Fibroblast of villous mesenchyme (primary cell): ENCODE measurements at regions not wholly inside any gene's neighbourhood (a gene's known extent, or its start where the extent isn't known, plus 50 kb on each side); places are given as distances from the start of the nearest gene placed in this dataset.

ENCODE experiments used
- DNase-seq: peaks from one replicate; pipeline ENCODE4 v3.0.0-alpha.2; 2010; ENCODE audit warnings: low read depth
- H3K4me3 ChIP-seq: 2 replicates; pipeline ENCODE4 v1.5.1; 2011; ENCODE audit warnings: low read depth, mild to moderate bottlenecking, low read length
- TF ChIP-seq, protein P1 (sequence below): IDR thresholded peaks from 2 replicates; pipeline ENCODE4 v1.5.1; 2012; ENCODE audit warnings: low read depth, mild to moderate bottlenecking, low read length; ENCODE audit not compliant: insufficient read depth

DNA sequence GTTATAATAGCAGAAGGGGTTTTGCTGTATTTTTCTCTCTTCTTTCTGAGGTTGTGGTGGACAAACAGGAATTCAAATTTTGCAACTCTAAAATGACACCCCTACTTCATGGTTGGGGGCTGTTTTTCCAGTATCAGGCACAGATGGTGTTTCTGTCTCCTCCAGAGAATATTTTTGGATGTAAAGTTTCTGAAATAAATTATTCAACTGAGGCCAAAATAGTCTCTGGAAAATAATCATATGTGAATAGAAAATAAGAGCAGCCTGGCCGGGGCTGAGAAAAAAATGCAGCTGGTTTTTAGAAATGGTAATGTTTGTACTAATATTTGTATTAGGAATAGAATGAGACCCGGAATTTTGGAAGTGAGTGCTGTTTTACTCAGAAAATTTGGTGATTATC, 121.3 kb upstream of the ADAMTS9 start:
- TF ChIP-seq, protein P1, sequence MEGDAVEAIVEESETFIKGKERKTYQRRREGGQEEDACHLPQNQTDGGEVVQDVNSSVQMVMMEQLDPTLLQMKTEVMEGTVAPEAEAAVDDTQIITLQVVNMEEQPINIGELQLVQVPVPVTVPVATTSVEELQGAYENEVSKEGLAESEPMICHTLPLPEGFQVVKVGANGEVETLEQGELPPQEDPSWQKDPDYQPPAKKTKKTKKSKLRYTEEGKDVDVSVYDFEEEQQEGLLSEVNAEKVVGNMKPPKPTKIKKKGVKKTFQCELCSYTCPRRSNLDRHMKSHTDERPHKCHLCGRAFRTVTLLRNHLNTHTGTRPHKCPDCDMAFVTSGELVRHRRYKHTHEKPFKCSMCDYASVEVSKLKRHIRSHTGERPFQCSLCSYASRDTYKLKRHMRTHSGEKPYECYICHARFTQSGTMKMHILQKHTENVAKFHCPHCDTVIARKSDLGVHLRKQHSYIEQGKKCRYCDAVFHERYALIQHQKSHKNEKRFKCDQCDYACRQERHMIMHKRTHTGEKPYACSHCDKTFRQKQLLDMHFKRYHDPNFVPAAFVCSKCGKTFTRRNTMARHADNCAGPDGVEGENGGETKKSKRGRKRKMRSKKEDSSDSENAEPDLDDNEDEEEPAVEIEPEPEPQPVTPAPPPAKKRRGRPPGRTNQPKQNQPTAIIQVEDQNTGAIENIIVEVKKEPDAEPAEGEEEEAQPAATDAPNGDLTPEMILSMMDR = no peak
- H3K4me3 ChIP-seq = no peak overlapping the region
- no peak for DNase-seq

DNA sequence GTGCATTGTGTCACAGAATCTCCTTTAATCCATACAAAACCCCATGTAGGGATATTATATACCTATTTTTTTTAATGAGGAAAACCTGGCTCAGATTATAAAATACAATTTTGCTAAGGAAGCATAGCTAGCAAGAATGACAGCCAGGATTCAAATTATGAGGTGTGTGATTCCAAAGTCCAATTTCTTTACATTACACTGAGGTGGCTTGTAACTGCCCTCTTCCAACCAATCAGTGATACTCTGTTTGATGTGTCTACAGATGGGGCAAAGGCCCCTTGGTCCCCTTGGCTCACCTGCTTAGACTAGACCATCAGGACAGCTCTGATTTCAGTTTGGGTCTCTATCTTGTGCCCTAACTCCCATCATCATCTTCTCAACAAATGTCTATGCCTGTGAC, 120.3 kb upstream of the ADAMTS9 start:
- no peak overlapping the region for H3K4me3 ChIP-seq
- TF ChIP-seq, protein P1 = no peak
- no peak for DNase-seq

DNA sequence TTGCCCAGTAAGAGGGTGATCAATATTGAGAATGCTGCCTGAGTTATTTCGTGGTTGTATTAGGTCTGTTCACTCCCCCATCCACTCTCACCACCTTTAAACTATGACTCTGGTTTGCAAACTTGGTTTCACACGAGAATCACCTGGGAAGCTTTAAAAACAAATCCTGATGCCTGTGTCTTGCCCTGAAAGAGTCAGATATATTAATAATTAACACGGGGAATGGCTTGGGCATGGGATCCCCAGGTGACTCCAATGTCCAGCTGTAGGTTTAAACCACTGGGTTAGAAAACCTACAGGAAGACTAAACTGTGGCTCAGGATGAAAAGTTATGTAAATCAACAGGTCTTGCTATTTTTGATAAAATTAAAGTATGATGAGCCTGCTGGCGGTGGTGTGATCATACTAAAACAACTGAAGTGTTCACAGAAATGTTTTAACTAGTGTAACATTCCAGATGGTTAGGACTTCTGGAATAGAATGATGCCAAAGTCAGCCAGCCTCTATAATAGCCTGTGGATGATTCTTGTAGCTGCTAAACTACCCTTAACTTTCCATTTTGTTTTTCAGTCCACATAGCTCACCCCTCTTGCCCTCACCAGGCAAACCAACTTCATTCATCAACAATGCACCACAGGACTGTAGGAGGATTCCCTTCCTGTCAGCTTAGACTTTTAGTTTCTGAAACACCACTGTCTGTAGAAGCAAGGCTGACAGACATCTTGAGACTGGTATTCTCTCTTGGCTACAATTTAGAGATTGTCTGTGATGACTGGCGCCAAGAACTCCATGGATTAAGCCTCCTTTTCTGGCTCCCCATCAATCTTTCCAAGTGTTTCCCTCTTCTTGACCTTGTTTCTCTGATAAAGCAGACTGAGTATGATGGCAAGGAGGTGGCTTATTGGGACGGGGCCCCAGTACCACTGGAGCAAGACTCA, 119.1 kb upstream of the ADAMTS9 start:
- TF ChIP-seq, protein P1 = no peak
- DNase-seq = no peak
- no peak overlapping the region for H3K4me3 ChIP-seq

DNA sequence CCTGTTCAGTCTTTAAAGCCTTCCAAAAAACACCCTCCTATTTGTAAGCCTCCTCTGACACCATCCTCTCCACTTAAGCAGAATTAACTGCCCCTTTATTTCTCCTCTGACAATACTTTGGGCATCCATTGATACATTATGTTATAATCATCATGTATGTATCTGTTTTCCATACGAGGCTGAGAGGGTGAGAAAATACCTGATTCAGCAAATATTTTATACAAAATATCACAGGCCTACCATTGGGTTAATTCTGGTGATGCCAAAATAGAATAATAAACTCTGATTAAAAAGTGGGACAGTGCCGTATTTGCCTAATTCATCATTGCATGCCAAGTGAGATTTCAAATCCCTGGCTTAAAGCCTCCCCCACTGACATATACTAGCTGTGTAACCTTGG, 118.2 kb upstream of the ADAMTS9 start:
- TF ChIP-seq, protein P1 = no peak
- no peak for DNase-seq
- no peak overlapping the region for H3K4me3 ChIP-seq

DNA sequence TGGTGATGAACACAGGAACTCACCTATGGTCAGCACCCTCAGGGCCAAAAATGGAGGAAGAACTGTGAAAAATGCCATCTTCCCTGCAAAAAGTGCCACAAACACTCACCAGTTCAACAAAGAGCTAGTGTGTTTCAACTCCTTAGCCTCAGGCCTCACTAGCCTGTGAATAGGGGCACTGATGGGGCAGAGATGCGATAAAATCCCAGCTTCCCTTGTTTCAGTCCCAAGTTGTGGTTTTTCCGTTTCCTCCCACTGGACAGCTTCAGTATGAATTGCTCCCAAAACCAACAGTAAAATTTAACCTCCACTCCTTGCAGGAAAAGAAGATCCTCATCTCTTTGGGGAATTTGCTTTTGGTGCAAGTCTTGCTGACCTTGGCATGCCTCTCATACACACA, 117.4 kb upstream of the ADAMTS9 start:
- no peak overlapping the region for H3K4me3 ChIP-seq
- DNase-seq = no peak
- TF ChIP-seq, protein P1 = no peak

DNA sequence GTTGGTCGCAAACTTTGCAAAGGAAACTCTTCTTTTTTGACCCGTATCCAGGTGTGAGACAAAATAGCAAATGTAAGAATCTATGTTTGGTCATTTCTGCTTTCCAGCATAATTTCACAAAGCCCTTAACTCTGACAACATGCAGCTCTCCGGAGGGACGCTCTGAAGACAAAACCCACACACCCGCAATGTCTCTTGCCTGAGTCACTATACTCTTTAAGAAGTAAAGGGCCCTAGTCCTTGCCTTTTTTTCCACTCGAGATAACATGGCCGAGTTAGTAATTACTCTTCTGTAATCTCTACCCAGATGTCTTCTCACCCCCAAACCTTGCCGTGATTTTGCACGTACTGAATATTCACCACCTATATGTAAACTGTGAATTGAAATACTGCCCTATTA, 115.7 kb upstream of the ADAMTS9 start:
- H3K4me3 ChIP-seq = no peak overlapping the region
- TF ChIP-seq, protein P1 = no peak
- no peak for DNase-seq

DNA sequence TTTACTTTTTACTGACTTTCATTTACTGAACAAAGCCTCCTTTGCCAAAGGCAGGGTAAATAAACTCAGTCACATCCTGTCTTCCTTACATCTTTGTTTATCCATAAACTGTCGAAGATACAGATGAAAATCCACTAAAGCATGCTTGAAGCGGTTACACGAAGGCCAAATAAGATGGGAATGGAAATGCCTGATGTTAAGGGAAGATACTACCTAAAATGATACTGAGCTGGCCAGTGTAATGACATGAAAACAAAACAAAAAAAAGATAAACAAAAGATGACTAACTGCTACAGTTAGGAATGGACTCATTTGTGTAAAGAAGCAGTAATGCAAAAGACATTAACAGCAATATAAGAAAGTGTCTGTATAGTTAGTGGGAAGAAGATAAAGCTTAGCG, 114.7 kb upstream of the ADAMTS9 start:
- TF ChIP-seq, protein P1 = no peak
- H3K4me3 ChIP-seq = no peak overlapping the region
- DNase-seq = no peak
